Kidney glomerular epithelial cell (primary cell): ENCODE measurements at regions not wholly inside any gene's neighbourhood (a gene's known extent, or its start where the extent isn't known, plus 50 kb on each side); places are given as distances from the start of the nearest gene placed in this dataset.
"Not testable (repeated sequence)": the region's sequence is repeated elsewhere in the genome, so short reads cannot be mapped to it uniquely, and the experiment has no call there.

Experiments used
- DNase-seq: peaks from one replicate; lab custom pipeline; 2025; lab: John Stamatoyannopoulos, UW

GRCh38 chr2:125596612-125597011 lies 1059.3 kb upstream of the GYPC start:
- no peak for DNase-seq

- no peak for DNase-seq
Measured at GRCh38 chr2:125615438-125615837, 1040.5 kb upstream of the GYPC start.

- DNase-seq: no peak
Measured at GRCh38 chr2:125630377-125630776, 1025.6 kb upstream of the GYPC start.

GRCh38 chr2:125634662-125635061 lies 1021.3 kb upstream of the GYPC start:
- DNase-seq: no peak

GRCh38 chr2:125638345-125638744 lies 1017.6 kb upstream of the GYPC start:
- DNase-seq: no peak

- DNase-seq: no peak
Measured at GRCh38 chr2:125642032-125642431, 1013.9 kb upstream of the GYPC start.

- DNase-seq: no peak
Measured at GRCh38 chr2:125643128-125643527, 1012.8 kb upstream of the GYPC start.

GRCh38 chr2:125643585-125643984 lies 1012.4 kb upstream of the GYPC start:
- DNase-seq: no peak

- DNase-seq: no peak
Measured at GRCh38 chr2:125644257-125644656, 1011.7 kb upstream of the GYPC start.

GRCh38 chr2:125652280-125652679 lies 1003.7 kb upstream of the GYPC start:
- DNase-seq: no peak

- no peak for DNase-seq
Measured at GRCh38 chr2:125654226-125654625, 1001.7 kb upstream of the GYPC start.

- no peak for DNase-seq
Measured at GRCh38 chr2:125656190-125656589, 999.8 kb upstream of the GYPC start.

GRCh38 chr2:125658583-125658982 lies 997.4 kb upstream of the GYPC start:
- DNase-seq: no peak

- not testable (repeated sequence) for DNase-seq
Measured at GRCh38 chr2:125660369-125660768, 995.6 kb upstream of the GYPC start.

GRCh38 chr2:125667630-125668029 lies 988.3 kb upstream of the GYPC start:
- no peak for DNase-seq

GRCh38 chr2:125679903-125680302 lies 976.1 kb upstream of the GYPC start:
- no peak for DNase-seq

GRCh38 chr2:125680809-125681208 lies 975.1 kb upstream of the GYPC start:
- no peak for DNase-seq

- no peak for DNase-seq
Measured at GRCh38 chr2:125681576-125681975, 974.4 kb upstream of the GYPC start.

GRCh38 chr2:125681976-125682805 lies 973.8 kb upstream of the GYPC start:
- DNase-seq: no peak

GRCh38 chr2:125684256-125684655 lies 971.7 kb upstream of the GYPC start:
- DNase-seq: no peak

- DNase-seq: no peak
Measured at GRCh38 chr2:125684932-125685331, 971.0 kb upstream of the GYPC start.

GRCh38 chr2:125696560-125696959 lies 959.4 kb upstream of the GYPC start:
- no peak for DNase-seq

- DNase-seq: no peak
Measured at GRCh38 chr2:125698280-125698679, 957.7 kb upstream of the GYPC start.

GRCh38 chr2:125701070-125701469 lies 954.9 kb upstream of the GYPC start:
- no peak for DNase-seq
